Stimulated activated CD4-positive, alpha-beta T cell treated with anti-CD3 and anti-CD28 coated beads, Interleukin-12 subunit alpha, Interleukin-12 subunit beta, amount 100 ng/mL, for 48 hours (primary cell): ENCODE measurements at regions not wholly inside any gene's neighbourhood (a gene's known extent, or its start where the extent isn't known, plus 50 kb on each side); places are given as distances from the start of the nearest gene placed in this dataset.
"Not testable (repeated sequence)": the region's sequence is repeated elsewhere in the genome, so short reads cannot be mapped to it uniquely, and the experiment has no call there.

Source experiments
- DNase-seq, 3 donors: peaks; one replicate each; pipeline ENCODE4 v3.0.0-alpha.2; 2020; ENCODE audit warnings: low read depth in 2 of 3, low spot score in 1 of 3

DNA sequence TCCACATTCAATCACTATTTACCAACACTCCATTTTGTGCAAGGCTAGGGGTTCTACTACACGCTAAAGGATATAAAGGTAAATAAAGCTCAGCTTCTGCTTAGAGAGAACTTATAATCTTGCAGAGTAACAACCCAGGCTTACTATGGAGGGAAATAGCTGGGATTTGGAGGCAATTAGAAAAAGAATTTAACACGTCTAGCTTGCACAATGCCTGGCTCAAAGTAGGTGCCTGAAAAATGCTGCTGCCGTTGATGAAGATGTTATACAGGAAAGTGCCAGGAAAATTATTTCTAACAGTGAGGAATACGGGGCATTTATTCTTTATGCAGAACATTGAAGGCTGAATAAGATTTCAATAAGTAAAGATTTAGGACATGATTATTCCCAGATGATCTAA lies 214.2 kb downstream of the KITLG start:
- DNase-seq, result no peak

DNA sequence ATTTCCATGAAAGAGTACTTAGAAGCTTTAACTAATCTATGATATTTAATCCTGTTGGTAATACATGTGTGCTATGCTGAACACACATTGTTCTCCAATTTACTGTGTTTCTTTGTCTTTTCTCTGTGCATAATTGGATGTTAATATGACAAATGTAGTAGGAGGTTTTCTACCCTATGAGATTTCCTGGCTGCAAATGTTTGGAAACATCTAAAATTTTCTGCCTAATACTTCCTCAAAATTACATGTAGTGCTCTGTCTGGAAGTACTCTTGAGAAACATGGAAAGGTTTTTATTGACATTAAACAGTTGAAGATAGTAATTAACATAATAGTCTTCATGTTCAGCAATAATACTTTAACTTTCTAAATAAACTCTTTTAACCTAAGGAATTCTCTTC lies 213.0 kb downstream of the KITLG start:
- no peak for DNase-seq

DNA sequence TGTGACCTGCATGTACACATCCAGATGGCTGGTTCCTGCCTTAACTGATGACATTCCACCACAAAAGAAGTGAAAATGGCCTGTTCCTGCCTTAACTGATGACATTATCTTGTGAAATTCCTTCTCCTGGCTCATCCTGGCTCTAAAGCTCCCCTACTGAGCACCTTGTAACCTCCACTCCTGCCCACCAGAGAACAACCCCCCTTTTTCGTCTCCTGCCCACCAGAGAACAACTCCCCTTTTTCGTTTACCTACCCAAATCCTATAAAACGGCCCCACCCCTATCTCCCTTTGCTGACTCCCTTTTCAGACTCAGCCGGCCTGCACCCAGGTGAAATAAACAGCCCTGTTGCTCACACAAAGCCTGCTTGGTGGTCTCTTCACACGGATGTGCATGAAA lies 212.2 kb downstream of the KITLG start:
- not testable (repeated sequence) for DNase-seq

DNA sequence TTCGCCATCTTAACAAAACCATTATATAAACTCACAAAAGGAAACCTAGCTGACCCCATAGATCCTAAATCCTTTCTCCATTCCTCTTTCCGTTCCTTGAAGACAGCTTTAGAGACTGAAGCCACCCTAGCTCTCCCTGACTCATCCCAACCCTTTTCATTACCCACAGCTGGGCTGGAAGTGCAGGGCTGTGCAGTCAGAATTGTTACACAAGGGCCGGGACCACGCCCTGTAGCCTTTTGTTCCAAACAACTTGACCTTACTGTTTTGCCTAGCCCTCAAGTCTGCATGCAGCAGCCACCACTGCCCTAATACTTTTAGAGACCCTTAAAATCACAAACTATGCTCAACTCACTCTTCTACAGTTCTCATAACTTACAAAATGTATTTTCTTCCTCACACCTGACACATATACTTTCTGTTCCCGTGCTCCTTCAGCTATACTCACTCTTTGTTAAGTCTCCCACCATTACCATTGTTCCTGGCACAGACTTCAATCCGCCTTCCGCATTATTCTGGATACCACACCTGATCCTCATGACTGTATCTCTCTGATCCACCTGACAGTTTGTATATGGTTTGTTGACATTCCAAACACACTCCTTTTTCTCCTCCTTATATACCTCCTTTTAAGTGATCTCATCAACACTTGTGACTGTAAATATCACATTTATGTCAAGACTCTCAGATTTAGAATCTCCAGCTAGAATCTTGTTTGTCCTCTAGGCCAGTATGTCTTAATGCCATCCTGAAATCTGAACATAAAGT lies 208.7 kb downstream of the KITLG start:
- no peak for DNase-seq

DNA sequence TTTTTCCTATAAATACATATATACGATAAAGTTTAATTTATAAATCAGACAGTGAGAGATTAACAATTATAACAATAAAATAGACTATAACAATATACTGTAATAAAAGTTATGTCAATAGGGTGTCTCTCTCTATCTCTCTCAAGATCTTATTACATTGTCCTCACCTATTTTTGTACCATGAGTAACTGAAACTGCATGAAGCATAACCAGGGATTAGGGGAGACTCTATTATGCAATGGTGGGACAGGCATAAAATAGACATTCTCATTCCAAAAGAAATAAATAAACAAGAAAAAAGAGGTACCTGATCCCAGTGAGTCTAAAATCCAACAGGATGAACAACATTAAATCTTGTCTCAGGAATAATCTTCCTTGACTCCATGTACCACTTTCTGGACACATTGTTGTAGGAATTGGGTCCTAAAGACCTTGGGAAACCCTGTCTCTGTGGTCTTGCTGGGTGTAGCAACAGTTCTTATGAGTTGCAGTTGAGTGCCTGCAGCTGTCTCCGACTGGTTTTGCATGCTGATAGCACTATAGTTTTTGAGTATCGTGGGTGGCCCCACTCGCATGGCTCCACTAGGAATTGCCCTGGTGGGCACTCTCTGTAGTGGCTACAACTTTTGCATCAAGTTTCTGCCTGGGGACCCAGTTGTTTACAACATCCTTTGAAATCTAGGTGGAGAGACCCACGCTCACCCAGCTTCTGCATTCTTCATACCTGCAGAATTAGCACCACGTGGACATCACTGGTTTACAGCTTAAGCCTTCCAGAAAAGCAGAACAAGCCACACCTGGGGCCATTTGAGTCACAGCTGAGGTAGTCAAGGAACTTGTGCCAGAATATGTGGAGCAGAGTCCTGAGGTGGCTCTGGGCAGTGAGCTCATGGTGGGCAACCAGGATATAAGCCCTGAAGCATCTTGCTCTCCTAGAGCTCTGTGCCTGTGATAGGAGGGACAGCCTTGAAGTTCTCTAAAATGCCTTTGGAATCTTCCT lies 204.7 kb downstream of the KITLG start:
- no peak for DNase-seq

DNA sequence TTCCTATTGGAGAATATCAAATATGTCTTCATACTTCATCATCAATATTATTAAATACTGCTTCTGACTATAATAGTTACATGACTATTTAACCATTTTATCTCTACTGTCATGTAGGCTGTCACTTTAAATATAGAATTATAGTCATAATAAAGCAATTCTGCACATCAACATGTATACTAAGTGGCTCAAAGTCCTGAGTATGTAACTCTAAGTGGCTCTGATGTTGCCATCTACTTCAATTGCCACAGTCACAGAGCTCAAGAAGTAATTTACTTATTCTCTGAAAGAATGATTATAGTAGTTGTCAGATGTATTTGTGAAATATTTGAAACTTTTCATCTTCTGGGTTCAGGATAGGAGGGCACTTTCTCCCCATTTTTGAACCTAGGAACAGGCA lies 202.3 kb downstream of the KITLG start:
- no peak for DNase-seq

DNA sequence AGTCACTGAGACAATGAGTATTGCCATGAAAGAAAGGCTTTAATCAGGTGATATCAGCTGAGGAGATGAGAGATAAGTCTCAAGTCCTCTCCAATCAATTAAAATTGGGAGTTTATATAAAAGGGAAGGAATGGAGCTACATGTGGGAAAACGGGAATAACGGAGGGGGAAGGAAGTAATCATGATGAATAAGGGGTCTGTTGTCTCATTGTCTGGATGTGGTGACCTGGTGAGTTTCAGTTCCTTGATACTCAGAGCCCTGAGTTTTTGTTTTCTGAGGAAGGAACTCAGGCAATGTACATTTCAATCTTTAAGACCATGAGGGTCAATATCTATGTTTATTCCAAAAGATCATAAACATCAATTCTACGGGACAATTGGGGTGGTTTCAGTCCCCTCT lies 198.8 kb downstream of the KITLG start:
- no peak for DNase-seq

DNA sequence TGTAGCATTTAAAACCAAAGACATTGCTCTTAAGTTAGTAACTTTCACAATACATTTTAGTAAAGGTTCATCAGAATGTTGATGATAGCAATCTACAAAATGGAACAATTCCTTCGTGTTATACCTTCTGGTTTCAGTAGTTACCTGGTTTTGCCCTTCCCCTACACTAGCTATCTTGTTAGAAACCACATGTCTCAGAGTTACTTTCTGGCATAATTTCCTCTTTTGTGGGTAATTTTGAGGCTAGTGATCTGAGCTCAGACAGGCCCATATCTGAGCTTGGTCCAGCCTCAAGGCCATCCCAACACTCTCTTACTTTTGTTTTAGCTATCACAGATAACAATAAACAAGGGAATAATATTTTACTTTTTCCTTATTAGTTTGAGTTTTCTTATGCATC lies 196.9 kb downstream of the KITLG start:
- no peak for DNase-seq

DNA sequence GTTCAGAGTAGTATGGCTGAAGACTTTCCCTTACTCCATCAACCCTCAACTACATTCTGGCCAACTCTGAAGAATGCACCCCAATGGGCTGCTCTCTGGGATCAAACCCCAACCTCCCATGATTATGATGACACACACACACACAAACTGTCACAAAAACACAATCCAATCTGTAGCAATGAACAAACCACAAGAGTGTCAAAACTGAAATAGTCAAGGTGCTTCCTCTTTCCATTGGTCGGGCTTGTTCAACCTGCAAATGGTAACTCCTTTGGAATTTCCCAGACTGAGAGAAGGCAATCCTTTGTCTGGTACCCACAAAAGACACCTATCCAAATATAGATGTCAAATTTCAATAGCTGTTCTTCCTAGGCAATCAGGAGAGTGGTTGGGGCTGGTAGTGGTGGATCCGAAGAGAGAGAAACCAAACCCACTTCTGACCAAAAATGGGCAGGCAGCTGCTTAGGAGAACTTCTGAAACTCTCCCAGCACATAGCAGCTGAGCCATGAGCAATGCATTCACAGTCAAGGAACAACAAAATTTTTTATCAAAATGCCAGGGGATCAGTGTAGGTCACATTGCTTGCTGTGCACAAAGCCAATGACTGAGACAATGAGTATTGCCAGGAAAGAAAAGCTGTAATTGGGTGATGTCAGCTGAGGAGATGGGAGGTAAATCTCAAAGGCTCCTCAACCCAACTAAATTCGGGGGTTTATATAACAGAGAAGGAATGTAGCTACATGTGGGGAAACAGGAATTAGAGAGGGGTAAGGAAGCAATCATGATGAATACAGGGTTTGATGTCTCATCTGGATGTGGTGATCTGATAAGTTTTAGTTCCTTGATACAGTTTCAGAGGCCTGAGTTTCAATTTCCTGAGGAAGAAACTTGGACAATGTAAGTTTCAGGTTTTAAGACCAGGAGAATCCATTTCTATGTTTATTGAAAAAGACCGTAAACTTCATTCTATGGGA lies 191.4 kb downstream of the KITLG start:
- DNase-seq, result no peak

DNA sequence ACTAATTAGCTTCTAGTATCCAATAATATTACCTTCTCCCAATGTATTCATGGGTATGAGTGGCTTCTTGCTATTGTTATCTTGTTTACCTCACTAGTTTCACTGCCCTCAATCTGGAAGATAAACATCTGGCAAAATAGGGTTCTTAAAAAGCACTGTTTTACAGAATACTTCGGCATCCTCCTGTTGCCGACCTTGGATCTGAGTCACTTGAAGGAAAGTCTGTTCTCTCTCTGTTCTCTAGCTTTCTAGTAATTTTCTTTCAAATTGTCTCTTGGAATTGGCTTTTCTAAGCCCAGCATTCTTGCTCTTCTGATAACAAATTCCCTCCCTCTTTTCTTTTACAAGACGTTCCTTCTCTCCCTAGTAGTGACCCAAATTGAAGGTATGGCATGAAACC lies 189.5 kb downstream of the KITLG start:
- DNase-seq, result no peak

DNA sequence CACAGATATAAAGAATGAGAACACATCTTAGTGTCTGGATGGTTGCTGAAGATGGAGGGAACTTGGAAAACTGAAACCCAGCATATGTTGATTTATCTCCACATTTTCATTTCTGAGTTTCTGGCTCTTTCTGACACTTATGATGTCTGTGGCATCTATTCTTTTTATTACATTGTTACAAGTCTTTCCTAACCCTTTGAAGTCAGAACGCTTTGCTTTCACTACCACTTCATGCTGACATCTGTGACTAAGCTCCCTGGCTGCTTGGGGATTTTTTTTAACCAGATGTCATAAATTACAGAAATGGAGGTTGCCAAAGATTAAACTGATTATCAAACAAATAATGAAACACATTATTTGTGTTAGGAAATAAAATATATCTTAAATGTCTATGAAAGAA lies 188.7 kb downstream of the KITLG start:
- no peak for DNase-seq

DNA sequence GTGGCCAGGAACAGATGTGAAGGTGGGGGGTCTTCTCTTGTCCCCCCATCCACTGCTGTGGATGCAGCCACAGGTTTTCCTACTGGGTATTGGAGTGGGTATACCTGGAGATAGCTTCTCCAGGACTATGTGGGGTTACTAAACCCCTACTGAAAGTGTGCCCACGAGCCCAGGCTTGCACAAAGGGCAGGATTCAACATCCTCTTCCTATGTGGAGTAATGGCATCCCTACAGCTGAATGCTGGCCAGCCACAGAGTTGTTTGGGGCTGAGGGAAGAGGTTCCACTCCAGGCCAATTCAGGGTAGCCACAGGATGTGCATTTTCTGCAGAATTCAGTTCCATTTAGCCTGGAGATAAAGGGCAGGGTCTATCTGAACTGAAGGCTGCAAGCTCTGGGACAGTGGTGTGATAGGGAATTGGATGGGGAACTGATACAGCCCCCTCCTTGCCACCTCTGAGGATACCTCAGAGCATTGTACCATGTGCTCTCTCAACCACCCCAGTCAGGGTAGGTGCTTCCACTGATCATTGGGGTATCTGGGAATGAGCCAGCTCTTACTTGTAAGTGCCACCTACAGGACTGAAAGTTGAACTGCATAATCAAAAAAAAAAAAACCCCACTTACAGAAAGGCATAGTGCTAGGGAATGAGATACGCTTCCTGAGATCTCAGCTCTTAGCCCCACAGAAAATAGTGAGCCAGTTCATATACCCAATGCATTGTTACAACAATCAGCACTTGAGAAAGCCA lies 187.1 kb downstream of the KITLG start:
- DNase-seq, result no peak

DNA sequence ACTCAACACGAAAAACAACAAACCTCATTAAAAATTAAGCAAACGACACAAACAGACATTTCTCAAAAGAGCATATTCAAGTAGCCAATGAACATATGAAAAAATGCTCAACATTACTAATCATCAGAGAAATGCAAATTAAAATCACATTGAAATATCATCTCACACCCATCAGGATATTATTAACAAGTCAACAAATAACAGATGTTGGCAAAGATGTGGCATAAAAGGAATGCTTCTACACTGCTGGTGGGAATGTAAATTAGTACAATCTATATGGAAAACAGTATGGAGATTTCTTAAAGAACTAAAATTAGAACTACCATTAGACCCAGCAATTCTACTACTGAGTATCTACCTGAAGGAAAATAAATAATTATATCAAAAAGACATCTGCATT lies 182.2 kb downstream of the KITLG start:
- no peak for DNase-seq

DNA sequence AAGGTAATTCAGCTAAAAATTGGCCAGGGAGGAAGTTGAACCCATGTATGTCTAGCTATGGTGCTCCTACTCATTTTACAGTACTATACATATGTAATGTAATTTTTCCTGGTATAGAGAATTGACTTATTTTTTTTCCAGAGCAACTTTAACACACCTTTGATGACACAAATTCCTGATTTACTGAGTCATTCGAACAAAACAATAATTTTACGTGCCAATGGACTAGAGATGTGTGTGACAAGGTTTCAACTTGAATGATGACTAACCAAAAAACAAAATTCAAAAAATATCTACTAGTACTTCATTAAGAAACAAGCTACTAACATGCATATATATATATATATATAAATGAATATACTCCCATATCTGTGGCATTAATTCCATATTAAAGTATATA lies 180.5 kb downstream of the KITLG start:
- no peak for DNase-seq

DNA sequence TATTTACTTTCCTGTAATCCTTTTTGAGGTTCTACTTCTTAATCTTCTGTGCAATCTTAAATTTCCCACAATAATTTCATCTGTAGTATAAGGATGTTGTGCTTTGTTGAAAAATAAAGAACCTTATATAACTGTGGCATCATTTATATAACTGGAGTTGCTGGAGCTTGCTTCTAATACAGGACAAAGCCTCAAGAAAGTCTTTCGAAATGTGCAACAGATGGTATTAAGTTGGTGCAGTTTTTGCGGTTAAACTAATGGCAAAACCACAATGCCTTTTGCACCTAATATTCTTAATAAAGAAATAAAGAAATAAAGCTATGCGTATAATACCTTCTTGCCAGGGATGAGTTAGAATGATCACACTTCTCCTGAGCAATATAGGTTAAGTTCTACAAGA lies 180.0 kb downstream of the KITLG start:
- no peak for DNase-seq

DNA sequence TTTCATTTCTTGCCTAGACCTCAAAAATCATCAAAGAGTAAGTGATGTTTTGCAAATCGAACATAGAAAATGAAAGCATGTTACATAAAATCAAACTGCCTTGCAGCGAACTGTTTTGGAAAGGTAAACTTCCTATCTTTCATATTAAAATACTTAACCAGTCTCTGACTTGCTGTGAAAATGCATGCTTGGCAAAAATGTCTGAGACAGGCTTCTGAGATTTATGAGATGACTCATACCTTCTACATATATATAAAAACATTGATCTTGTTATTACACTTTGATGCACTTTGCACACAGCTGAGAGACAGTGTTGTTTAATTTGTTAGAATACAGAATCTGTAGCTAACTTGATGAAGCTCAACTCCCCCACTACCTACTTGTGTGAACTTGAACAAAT lies 179.1 kb downstream of the KITLG start:
- DNase-seq, result no peak

DNA sequence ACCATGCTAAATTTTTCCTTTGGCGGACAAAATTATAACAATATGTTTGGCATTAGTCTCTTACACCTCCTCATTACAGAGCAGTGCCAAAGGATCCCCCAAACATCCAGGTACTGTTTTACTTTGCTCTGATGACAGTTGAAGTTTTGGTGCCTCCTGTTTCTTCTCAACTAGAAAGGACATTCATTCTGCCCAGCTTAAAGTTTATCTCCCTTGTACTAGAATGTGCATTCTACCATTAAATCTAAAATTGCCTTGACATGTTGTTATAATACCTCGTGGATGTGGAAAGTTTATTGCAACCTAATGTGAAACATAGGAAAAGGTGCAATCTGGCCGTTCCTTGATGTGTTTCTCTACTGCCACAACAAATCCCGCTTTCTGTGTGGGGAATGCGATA lies 173.4 kb downstream of the KITLG start:
- DNase-seq, result no peak

DNA sequence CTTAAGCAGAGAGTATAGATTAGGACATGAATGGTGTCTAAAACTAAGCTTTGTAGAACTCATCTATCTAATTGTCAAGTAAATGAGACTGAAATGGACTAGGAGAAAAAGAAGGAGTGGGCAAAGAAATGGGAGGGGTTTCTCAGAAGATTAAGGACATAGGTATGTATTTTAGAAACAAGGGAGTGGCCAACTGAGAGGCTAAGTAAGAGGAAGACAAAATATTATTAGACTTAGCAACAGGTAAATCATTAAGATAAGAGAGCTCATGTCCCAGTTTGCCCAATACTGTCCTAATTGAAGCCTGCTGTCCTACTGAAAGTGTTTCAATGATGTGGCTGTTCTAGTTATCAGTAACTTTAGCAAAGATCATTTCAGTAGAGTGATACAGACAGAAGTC lies 171.4 kb downstream of the KITLG start:
- DNase-seq, result no peak

DNA sequence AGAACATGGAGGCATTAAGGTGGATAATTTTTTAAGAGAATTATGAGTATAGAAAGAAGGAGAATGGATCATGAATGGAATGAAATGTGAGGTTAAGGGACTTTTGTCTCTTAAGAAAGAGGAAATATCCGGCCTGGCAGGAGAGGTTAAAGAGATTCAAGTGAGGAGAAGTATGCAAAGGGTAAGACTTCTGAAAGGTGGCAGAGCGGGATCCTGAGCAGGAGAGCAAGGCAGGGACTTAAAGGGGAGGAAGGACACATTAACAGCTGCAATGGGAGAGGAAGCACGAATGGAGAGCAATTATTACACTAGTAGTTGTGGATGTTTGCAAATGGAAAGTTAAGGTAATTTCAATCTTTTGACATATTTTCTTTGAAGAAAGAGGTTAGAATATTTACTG lies 171.0 kb downstream of the KITLG start:
- no peak for DNase-seq

DNA sequence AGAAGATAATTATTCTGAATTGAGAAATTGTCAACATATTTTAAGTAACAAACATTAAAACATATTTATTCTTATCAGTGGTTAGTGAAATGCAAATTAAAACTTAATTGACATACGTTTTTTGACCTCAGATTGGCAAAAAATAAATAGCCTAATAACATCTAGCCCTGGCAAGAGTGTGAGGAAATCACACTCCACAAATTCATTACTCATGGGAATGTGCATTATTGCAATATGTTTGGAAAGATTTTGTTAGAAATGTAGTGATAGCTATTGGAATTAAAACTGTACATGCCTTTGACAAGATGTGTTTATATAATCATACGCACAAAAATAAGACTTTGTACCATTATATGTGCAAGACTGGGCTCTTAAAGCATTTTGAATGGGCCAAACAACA lies 168.6 kb downstream of the KITLG start:
- no peak for DNase-seq

DNA sequence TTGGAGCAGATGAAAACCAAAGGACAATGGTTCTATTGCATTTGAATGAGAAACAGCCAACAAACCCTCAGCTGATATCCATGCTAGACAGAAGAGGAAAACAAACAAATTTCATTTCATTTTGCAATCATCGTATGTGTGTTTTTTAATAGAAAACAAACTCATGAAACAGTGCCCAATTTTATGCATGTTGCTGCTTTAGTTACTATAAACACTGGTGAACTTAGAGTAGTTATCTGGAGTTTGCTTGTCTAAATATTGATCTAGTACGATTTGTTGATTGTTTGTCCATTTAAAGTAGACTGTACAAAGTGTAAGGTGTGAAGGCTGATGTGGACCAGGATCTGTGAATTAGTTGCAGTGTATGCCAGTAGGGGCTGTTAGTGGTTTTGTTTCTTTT lies 166.6 kb downstream of the KITLG start:
- no peak for DNase-seq
